ENCODE measurements at regions not wholly inside any gene's neighbourhood (a gene's known extent, or its start where the extent isn't known, plus 50 kb on each side); places are given as distances from the start of the nearest gene placed in this dataset.
A peak's percentile ranks its signal among the peaks of the same experiment; 100 is the strongest.

DNA sequence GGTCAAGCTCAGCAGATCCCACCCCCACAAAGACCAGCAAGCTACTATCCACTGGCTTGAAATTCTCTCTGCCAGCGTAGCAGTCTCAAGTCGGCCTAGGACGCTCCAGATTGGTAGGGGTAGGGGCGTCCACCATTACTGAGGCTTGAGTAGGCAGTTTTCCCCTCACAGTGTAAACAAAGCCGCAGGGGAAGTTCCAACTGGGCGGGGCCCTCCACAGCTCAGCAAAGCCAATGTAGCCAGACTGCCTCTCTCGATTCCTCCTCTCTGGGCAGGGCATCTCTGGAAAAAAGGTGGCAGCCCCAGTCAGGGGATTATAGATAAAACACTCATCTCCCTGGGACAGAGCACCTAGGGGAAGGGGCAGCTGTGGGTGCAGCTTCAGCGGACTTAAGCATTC is 1064.9 kb upstream of the TENM4 start:
- Histone ChIP-seq H3K4me2 (ENCODE audit: low read length) (peak overlapping the region; percentile 34), H3K4me1 (ENCODE audit: insufficient read depth, low read length) (no peaks in the 10 kb centered on the region; the same call in 1 of the 2 replicates), H3K9me2 (replicated peaks; ENCODE audit: low read length) (no peaks in the 10 kb centered on the region), H3K27me3 (ENCODE audit: low read length) (no peaks in the 10 kb centered on the region), H4K20me1 (ENCODE audit: low read length) (no peaks in the 10 kb centered on the region), H3K79me2 (ENCODE audit: low read length) (no peaks in the 10 kb centered on the region), H3K27ac (ENCODE audit: low read length) (no peak overlapping the region), H3K9me3 (ENCODE audit: low read length) (peaks cover 12% of the 10 kb centered on the region; the same call in 1 of the 2 replicates), H3K9ac (ENCODE audit: low read length) (no peak overlapping the region), H3K36me3 (ENCODE audit: low read depth, low read length) (no peaks in the 10 kb centered on the region), H2AFZ (ENCODE audit: low read length) (peak overlapping the region; percentile 74), H3F3A (ENCODE audit: low read length, unreplicated experiment) (no peaks in the 10 kb centered on the region), H3K4me3 (ENCODE audit: low read length) (no peak overlapping the region)
- TF ChIP-seq CTCF (conservative IDR thresholded peaks at IDR 0.05; ENCODE audit: low read depth, low read length) (no peak), EZH2 (IDR thresholded peaks at IDR 0.05; ENCODE audit: low read length, unreplicated experiment) (no peak), EZH2phosphoT487 (IDR thresholded peaks at IDR 0.05; ENCODE audit: borderline replicate concordance, low read length) (no peak)
- no TSS peak for BruUV-seq (replicated peaks)
- intact Hi-C loops (cut with micrococcal nuclease): no loop called here
- ATAC-seq (no peak), DNase-seq (peak; percentile 19)
- POLR2A ChIA-PET (ENCODE audit: unreplicated experiment): no interaction called here
- CTCF ChIA-PET: no interaction called here

- Histone ChIP-seq H3K9ac (ENCODE audit: low read length) (no peak overlapping the region), H3K79me2 (ENCODE audit: low read length) (no peaks in the 10 kb centered on the region), H3K36me3 (ENCODE audit: low read depth, low read length) (no peaks in the 10 kb centered on the region), H3K4me1 (ENCODE audit: insufficient read depth, low read length) (no peaks in the 10 kb centered on the region; the same call in 1 of the 2 replicates), H2AFZ (ENCODE audit: low read length) (no peak overlapping the region), H3K9me2 (replicated peaks; ENCODE audit: low read length) (no peaks in the 10 kb centered on the region), H3K4me3 (ENCODE audit: low read length) (no peak overlapping the region), H3K27me3 (ENCODE audit: low read length) (no peaks in the 10 kb centered on the region), H3K4me2 (ENCODE audit: low read length) (no peak overlapping the region), H3K9me3 (ENCODE audit: low read length) (peaks cover 12% of the 10 kb centered on the region; the same call in 1 of the 2 replicates), H3K27ac (ENCODE audit: low read length) (no peak overlapping the region), H3F3A (ENCODE audit: low read length, unreplicated experiment) (no peaks in the 10 kb centered on the region), H4K20me1 (ENCODE audit: low read length) (no peaks in the 10 kb centered on the region)
- TF ChIP-seq EZH2phosphoT487 (IDR thresholded peaks at IDR 0.05; ENCODE audit: borderline replicate concordance, low read length) (no peak), CTCF (conservative IDR thresholded peaks at IDR 0.05; ENCODE audit: low read depth, low read length) (no peak), EZH2 (IDR thresholded peaks at IDR 0.05; ENCODE audit: low read length, unreplicated experiment) (no peak)
- DNase-seq: no peak
- no TSS peak for BruUV-seq (replicated peaks)
- intact Hi-C loops (cut with micrococcal nuclease): no loop called here
- ChIA-PET POLR2A (ENCODE audit: unreplicated experiment) (no interaction called here), CTCF (no interaction called here)
- ATAC-seq: no peak
Observed at GRCh38 chr11:80503990-80504389, 1063.2 kb upstream of the TENM4 start.

DNA sequence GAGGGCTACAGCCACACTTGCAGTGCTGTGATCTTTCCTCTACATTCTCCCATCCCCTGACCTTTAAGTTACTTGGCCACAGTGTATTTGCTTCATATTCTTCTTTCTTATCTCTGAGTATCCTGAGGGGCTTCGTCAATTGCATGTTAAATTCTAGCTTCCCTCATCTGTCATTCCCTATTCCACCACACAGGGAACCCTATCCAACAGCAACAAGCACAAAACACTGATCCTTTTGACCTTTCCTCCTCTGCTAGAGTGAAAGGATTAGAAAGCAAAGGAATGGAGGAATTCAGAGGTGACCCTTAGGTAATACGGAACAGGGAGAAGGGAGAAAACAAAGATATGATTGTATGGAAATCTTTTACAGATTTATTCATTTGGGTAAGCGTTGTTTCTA is 1061.7 kb upstream of the TENM4 start:
- no peaks in the 10 kb centered on the region for H3K36me3 ChIP-seq (ENCODE audit: low read depth, low read length)
- CTCF ChIA-PET: no interaction called here
- peaks cover 16% of the 10 kb centered on the region; the same call in 1 of the 2 replicates for H3K9me3 ChIP-seq (ENCODE audit: low read length)
- TF ChIP-seq CTCF (conservative IDR thresholded peaks at IDR 0.05; ENCODE audit: low read depth, low read length): no peak
- TF ChIP-seq EZH2phosphoT487 (IDR thresholded peaks at IDR 0.05; ENCODE audit: borderline replicate concordance, low read length): no peak
- no peak for TF ChIP-seq EZH2 (IDR thresholded peaks at IDR 0.05; ENCODE audit: low read length, unreplicated experiment)
- no peak overlapping the region for H3K4me3 ChIP-seq (ENCODE audit: low read length)
- ATAC-seq (no peak), DNase-seq (no peak)
- H3K27ac ChIP-seq (ENCODE audit: low read length): no peak overlapping the region
- intact Hi-C loops (cut with micrococcal nuclease): no loop called here
- no TSS peak for BruUV-seq (replicated peaks)
- no peak overlapping the region for H3K4me2 ChIP-seq (ENCODE audit: low read length)
- no peaks in the 10 kb centered on the region for H3K79me2 ChIP-seq (ENCODE audit: low read length)
- no peaks in the 10 kb centered on the region for H3K9me2 ChIP-seq (replicated peaks; ENCODE audit: low read length)
- H4K20me1 ChIP-seq (ENCODE audit: low read length): no peaks in the 10 kb centered on the region
- no peaks in the 10 kb centered on the region for H3K27me3 ChIP-seq (ENCODE audit: low read length)
- H3F3A ChIP-seq (ENCODE audit: low read length, unreplicated experiment): no peaks in the 10 kb centered on the region
- H3K9ac ChIP-seq (ENCODE audit: low read length): no peak overlapping the region
- no peak overlapping the region for H2AFZ ChIP-seq (ENCODE audit: low read length)
- H3K4me1 ChIP-seq (ENCODE audit: insufficient read depth, low read length): no peaks in the 10 kb centered on the region; the same call in 1 of the 2 replicates
- POLR2A ChIA-PET (ENCODE audit: unreplicated experiment): no interaction called here

All from PC-3 (cell line).